ENCODE measurements at regions not wholly inside any gene's neighbourhood (a gene's known extent, or its start where the extent isn't known, plus 50 kb on each side); places are given as distances from the start of the nearest gene placed in this dataset.

- Mint-ChIP-seq H3K9me3 (peaks cover 8% of the 10 kb centered on the region), H3K27ac (no peak overlapping the region), H3K4me3 (no peak overlapping the region), H3K27me3 (no peaks in the 10 kb centered on the region), H3K4me1 (ENCODE audit: low read depth) (no peaks in the 10 kb centered on the region), H3K36me3 (ENCODE audit: low read depth) (no peaks in the 10 kb centered on the region)
- no peak overlapping the region for H3K27ac ChIP-seq (ENCODE audit: low read depth in 1 of 2, low read length in 2 of 2)
- intact Hi-C loops (cut with DNase I, micrococcal nuclease) = no loop called here
- no peak overlapping the region for H3K4me3 ChIP-seq (ENCODE audit: low read length)
- H3K9me3 ChIP-seq (ENCODE audit: control insufficient read depth in 1 of 2, insufficient read depth in 1 of 2, low read length in 2 of 2) = peaks cover 0 to 7% of the 10 kb centered on the region in 2 experiments
- POLR2A ChIA-PET = no interaction called here
- DNase-seq (no peak), ATAC-seq (ENCODE audit: poor library complexity) (no peak)
- H3K27me3 ChIP-seq (ENCODE audit: control insufficient read depth in 1 of 2, insufficient read depth in 2 of 2, low read length in 2 of 2) = no peaks in the 10 kb centered on the region
- no peaks in the 10 kb centered on the region for H3K4me1 ChIP-seq (ENCODE audit: insufficient read depth, low read length)
- no peak for TF ChIP-seq CTCF (IDR thresholded peaks at IDR 0.05)
- CTCF ChIA-PET = no interaction called here
- H3K36me3 ChIP-seq (ENCODE audit: insufficient read depth, low read length) = no peaks in the 10 kb centered on the region
Observed at GRCh38 chr16:79850348-79850747, 249.8 kb upstream of the MAF start.

GRCh38 chr16:79849119-79849518 lies 248.6 kb upstream of the MAF start:
- Histone ChIP-seq H3K27me3 (ENCODE audit: control insufficient read depth in 1 of 2, insufficient read depth in 2 of 2, low read length in 2 of 2) (no peaks in the 10 kb centered on the region), H3K9me3 (ENCODE audit: control insufficient read depth in 1 of 2, insufficient read depth in 1 of 2, low read length in 2 of 2) (peaks cover 0 to 7% of the 10 kb centered on the region in 2 experiments), H3K36me3 (ENCODE audit: insufficient read depth, low read length) (no peaks in the 10 kb centered on the region), H3K4me3 (ENCODE audit: low read length) (no peak overlapping the region), H3K27ac (ENCODE audit: low read depth in 1 of 2, low read length in 2 of 2) (no peak overlapping the region), H3K4me1 (ENCODE audit: insufficient read depth, low read length) (no peaks in the 10 kb centered on the region)
- peaks cover 2% of the 10 kb centered on the region for H3K9me3 Mint-ChIP-seq
- ChIA-PET CTCF (no interaction called here), POLR2A (no interaction called here)
- DNase-seq (no peak), ATAC-seq (ENCODE audit: poor library complexity) (no peak)
- no peaks in the 10 kb centered on the region for H3K36me3 Mint-ChIP-seq (ENCODE audit: low read depth)
- no peaks in the 10 kb centered on the region for H3K27me3 Mint-ChIP-seq
- no peak overlapping the region for H3K27ac Mint-ChIP-seq
- TF ChIP-seq CTCF (IDR thresholded peaks at IDR 0.05) = no peak
- no peaks in the 10 kb centered on the region for H3K4me1 Mint-ChIP-seq (ENCODE audit: low read depth)
- intact Hi-C loops (cut with DNase I, micrococcal nuclease) = no loop called here
- H3K4me3 Mint-ChIP-seq = no peak overlapping the region

- POLR2A ChIA-PET = no interaction called here
- H3K4me3 ChIP-seq (ENCODE audit: low read length) = no peak overlapping the region
- no peaks in the 10 kb centered on the region for H3K36me3 Mint-ChIP-seq (ENCODE audit: low read depth)
- no peak overlapping the region for H3K27ac ChIP-seq (ENCODE audit: low read depth in 1 of 2, low read length in 2 of 2)
- no peaks in the 10 kb centered on the region for H3K4me1 ChIP-seq (ENCODE audit: insufficient read depth, low read length)
- H3K4me1 Mint-ChIP-seq (ENCODE audit: low read depth) = no peaks in the 10 kb centered on the region
- H3K27me3 ChIP-seq (ENCODE audit: control insufficient read depth in 1 of 2, insufficient read depth in 2 of 2, low read length in 2 of 2) = no peaks in the 10 kb centered on the region
- intact Hi-C loops (cut with DNase I, micrococcal nuclease) = no loop called here
- H3K9me3 Mint-ChIP-seq = no peaks in the 10 kb centered on the region
- no peaks in the 10 kb centered on the region for H3K36me3 ChIP-seq (ENCODE audit: insufficient read depth, low read length)
- no peaks in the 10 kb centered on the region for H3K27me3 Mint-ChIP-seq
- ATAC-seq (ENCODE audit: poor library complexity) = no peak
- no peak overlapping the region for H3K4me3 Mint-ChIP-seq
- no peak overlapping the region for H3K27ac Mint-ChIP-seq
- peaks cover 0 to 7% of the 10 kb centered on the region in 2 experiments for H3K9me3 ChIP-seq (ENCODE audit: control insufficient read depth in 1 of 2, insufficient read depth in 1 of 2, low read length in 2 of 2)
- CTCF ChIA-PET = no interaction called here
- no peak for DNase-seq
- TF ChIP-seq CTCF (IDR thresholded peaks at IDR 0.05) = no peak
Observed at GRCh38 chr16:79848719-79849118, 248.2 kb upstream of the MAF start.

All from CD4-positive, alpha-beta T cell (primary cell).